GM13976 (cell line): ENCODE measurements at regions not wholly inside any gene's neighbourhood (a gene's known extent, or its start where the extent isn't known, plus 50 kb on each side); places are given as distances from the start of the nearest gene placed in this dataset.

Experiments
- DNase-seq: peaks from one replicate; pipeline ENCODE4 v3.0.0; 2012; ENCODE audit warnings: low spot score
- CTCF ChIP-seq: IDR thresholded peaks from 2 replicates; pipeline ENCODE4 v1.5.1; 2012; ENCODE audit warnings: borderline replicate concordance, mild to moderate bottlenecking; ENCODE audit not compliant: insufficient read depth; ENCODE audit errors: extremely low read depth, missing control alignments, control extremely low read depth
- in situ Hi-C: fragments of 300-500 bp; cut with MboI; formaldehyde crosslinking; loops from one replicate; pipeline ENCODE4 v1.12.0; 2022; ENCODE audit warnings: low sequenced_read_pairs, mixed read lengths, inconsistent platforms; ENCODE audit not compliant: unreplicated experiment

DNA sequence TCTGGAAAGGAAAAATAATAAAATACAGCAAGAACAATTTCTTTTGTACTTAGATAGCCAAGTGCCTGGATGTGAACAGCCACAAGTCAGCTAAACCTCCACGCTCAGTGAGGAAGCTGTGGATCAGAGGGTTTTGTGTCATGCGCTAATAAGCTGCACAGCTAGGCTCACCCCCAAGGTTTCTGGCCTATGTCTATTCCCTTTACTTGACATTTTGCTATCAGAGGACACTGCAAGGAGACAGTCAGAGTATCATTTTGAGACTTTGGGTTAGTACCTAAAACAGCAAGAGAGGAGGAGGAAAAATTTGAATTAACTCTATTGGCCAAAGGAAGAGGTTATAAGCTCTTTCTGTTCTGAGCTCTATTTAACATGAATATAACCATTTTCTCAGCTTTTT lies 139.3 kb downstream of the KCNJ2 start:
- DNase-seq = no peak
- TF ChIP-seq CTCF = no peak
- in situ Hi-C loops = no loop called here

DNA sequence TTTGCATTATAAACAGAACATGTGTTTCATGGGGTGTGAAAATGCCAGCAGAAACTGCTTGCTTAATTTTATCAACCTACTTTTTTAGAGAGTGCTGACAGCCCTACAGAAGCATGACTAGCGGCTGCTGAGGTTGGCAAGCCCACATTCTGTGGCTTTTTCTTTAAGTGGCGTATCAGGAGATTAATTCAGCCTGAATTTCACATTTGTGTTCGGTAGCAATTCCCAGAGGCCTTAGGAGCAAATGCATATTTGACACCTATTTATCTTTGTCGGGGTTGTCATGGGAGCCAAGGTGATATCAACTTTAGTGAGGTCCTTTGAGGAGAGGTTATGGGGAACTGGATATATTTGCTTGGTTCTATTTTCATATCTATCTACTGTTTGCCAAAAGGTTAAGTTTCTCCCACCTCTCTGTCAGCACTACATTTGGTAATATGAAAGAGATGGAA lies 140.9 kb downstream of the KCNJ2 start:
- TF ChIP-seq CTCF = no peak
- DNase-seq = no peak
- in situ Hi-C loops = no loop called here

- in situ Hi-C loops = no loop called here
- DNase-seq = peak; percentile 17
- TF ChIP-seq CTCF = no peak
Observed at GRCh38 chr17:70313086-70313852, 143.9 kb downstream of the KCNJ2 start.

- TF ChIP-seq CTCF = no peak
- in situ Hi-C loops = no loop called here
- DNase-seq = no peak
Observed at GRCh38 chr17:70314096-70314495, 144.8 kb downstream of the KCNJ2 start.

GRCh38 chr17:70314506-70314905 lies 145.2 kb downstream of the KCNJ2 start:
- no peak for DNase-seq
- TF ChIP-seq CTCF = no peak
- in situ Hi-C loops = no loop called here

GRCh38 chr17:70317421-70317820 lies 148.1 kb downstream of the KCNJ2 start:
- no peak for TF ChIP-seq CTCF
- in situ Hi-C loops = no loop called here
- DNase-seq = no peak
